ENCODE measurements at regions not wholly inside any gene's neighbourhood (a gene's known extent, or its start where the extent isn't known, plus 50 kb on each side); places are given as distances from the start of the nearest gene placed in this dataset.
"Not testable (repeated sequence)": the region's sequence is repeated elsewhere in the genome, so short reads cannot be mapped to it uniquely, and the experiment has no call there.

GRCh38 chrX:99988532-99988931 lies 421.5 kb downstream of the PCDH19 start:
- DNase-seq = not testable (repeated sequence)

GRCh38 chrX:99973572-99974226 lies 436.4 kb downstream of the PCDH19 start:
- no peak for DNase-seq

- peak; percentile 27 for DNase-seq
Observed at GRCh38 chrX:99939883-99940232, 470.2 kb downstream of the PCDH19 start.

- DNase-seq = not testable (repeated sequence)
Observed at GRCh38 chrX:99939206-99939882, 470.7 kb downstream of the PCDH19 start.

GRCh38 chrX:99938464-99938863 lies 471.6 kb downstream of the PCDH19 start:
- no peak for DNase-seq

GRCh38 chrX:99933865-99934264 lies 476.2 kb downstream of the PCDH19 start:
- no peak for DNase-seq

- DNase-seq = no peak
Observed at GRCh38 chrX:99914635-99915034, 495.4 kb downstream of the PCDH19 start.

GRCh38 chrX:99913611-99914010 lies 496.5 kb downstream of the PCDH19 start:
- DNase-seq = no peak

- no peak for DNase-seq
Observed at GRCh38 chrX:99909946-99910345, 500.1 kb downstream of the PCDH19 start.

GRCh38 chrX:99901091-99901490 lies 509.0 kb downstream of the PCDH19 start:
- no peak for DNase-seq

- no peak for DNase-seq
Observed at GRCh38 chrX:99887918-99888317, 522.2 kb downstream of the PCDH19 start.

- DNase-seq = no peak
Observed at GRCh38 chrX:99857455-99857854, 552.6 kb downstream of the PCDH19 start.

GRCh38 chrX:99833821-99834220 lies 576.3 kb downstream of the PCDH19 start:
- DNase-seq = no peak

- no peak for DNase-seq
Observed at GRCh38 chrX:99820197-99820596, 589.9 kb downstream of the PCDH19 start.

GRCh38 chrX:99800016-99800415 lies 610.1 kb downstream of the PCDH19 start:
- DNase-seq = no peak

GRCh38 chrX:99798936-99799335 lies 611.1 kb downstream of the PCDH19 start:
- no peak for DNase-seq

- no peak for DNase-seq
Observed at GRCh38 chrX:99795495-99795894, 614.6 kb downstream of the PCDH19 start.

GRCh38 chrX:99782516-99783040 lies 627.5 kb downstream of the PCDH19 start:
- no peak for DNase-seq

- DNase-seq = no peak
Observed at GRCh38 chrX:99777912-99778311, 632.2 kb downstream of the PCDH19 start.

- DNase-seq = no peak
Observed at GRCh38 chrX:99761731-99762130, 648.3 kb downstream of the PCDH19 start.

- no peak for DNase-seq
Observed at GRCh38 chrX:99752776-99753175, 657.3 kb downstream of the PCDH19 start.

- no peak for DNase-seq
Observed at GRCh38 chrX:99750721-99751120, 659.4 kb downstream of the PCDH19 start.

GRCh38 chrX:99722094-99722493 lies 688.0 kb downstream of the PCDH19 start:
- no peak for DNase-seq

- DNase-seq = no peak
Observed at GRCh38 chrX:99719140-99719539, 690.9 kb downstream of the PCDH19 start.

GRCh38 chrX:99717716-99718115 lies 692.4 kb downstream of the PCDH19 start:
- no peak for DNase-seq

Data from left hindlimb (tissue), 1 donor.